HEK293T (cell line): ENCODE measurements at regions not wholly inside any gene's neighbourhood (a gene's known extent, or its start where the extent isn't known, plus 50 kb on each side); places are given as distances from the start of the nearest gene placed in this dataset.

Source experiments
- CTBP1 ChIP-seq: fragments of 450-650 bp; IDR thresholded peaks from 2 replicates; pipeline ENCODE4 v1.6.1; 2016; ENCODE audit warnings: borderline replicate concordance
- FOXK2 ChIP-seq: fragments of 450-650 bp; IDR thresholded peaks from 2 replicates; pipeline ENCODE4 v1.6.1; 2016; ENCODE audit warnings: mild to moderate bottlenecking
- SUZ12 ChIP-seq: fragments of 450-650 bp; IDR thresholded peaks from 2 replicates; pipeline ENCODE4 v1.6.1; 2016; ENCODE audit warnings: mild to moderate bottlenecking
- TARDBP ChIP-seq: fragments of 450-650 bp; IDR thresholded peaks from 2 replicates; pipeline ENCODE4 v1.6.1; 2016

- TF ChIP-seq CTBP1, result no peak
- TF ChIP-seq FOXK2, result no peak
- TF ChIP-seq TARDBP, result no peak
- no peak for TF ChIP-seq SUZ12
These were observed 496.6 kb upstream of the PROK2 start for GRCh38 chr3:72281551-72281950.
